Peyer's patch (tissue), 4 donors: ENCODE measurements at regions not wholly inside any gene's neighbourhood (a gene's known extent, or its start where the extent isn't known, plus 50 kb on each side); places are given as distances from the start of the nearest gene placed in this dataset.

ENCODE experiments used
- POLR2A ChIP-seq, 2 donors: fragments of 450-650 bp; IDR thresholded peaks; one replicate each; pipeline ENCODE4 v1.5.1; 2017; ENCODE audit warnings: antibody characterized with exemption in 2 of 2, mild to moderate bottlenecking in 2 of 2, moderate library complexity in 2 of 2
- TF ChIP-seq, protein P1 (sequence below), 6 experiments: fragments of 450-650 bp in 4 of 6; fragments of 200-600 bp in 2 of 6; sonication (generic) in 1 of 6; IDR thresholded peaks; one replicate each; pipeline ENCODE4 v1.5.1; 2017 to 2019; ENCODE audit warnings: antibody characterized with exemption in 6 of 6, mild to moderate bottlenecking in 3 of 6, moderate library complexity in 1 of 6

GRCh38 chr11:103651341-103651998 lies 385.0 kb upstream of the DDI1 start:
- TF ChIP-seq, protein P1, sequence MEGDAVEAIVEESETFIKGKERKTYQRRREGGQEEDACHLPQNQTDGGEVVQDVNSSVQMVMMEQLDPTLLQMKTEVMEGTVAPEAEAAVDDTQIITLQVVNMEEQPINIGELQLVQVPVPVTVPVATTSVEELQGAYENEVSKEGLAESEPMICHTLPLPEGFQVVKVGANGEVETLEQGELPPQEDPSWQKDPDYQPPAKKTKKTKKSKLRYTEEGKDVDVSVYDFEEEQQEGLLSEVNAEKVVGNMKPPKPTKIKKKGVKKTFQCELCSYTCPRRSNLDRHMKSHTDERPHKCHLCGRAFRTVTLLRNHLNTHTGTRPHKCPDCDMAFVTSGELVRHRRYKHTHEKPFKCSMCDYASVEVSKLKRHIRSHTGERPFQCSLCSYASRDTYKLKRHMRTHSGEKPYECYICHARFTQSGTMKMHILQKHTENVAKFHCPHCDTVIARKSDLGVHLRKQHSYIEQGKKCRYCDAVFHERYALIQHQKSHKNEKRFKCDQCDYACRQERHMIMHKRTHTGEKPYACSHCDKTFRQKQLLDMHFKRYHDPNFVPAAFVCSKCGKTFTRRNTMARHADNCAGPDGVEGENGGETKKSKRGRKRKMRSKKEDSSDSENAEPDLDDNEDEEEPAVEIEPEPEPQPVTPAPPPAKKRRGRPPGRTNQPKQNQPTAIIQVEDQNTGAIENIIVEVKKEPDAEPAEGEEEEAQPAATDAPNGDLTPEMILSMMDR (IDR thresholded peaks at IDR 0.05): no peak
- no peak for TF ChIP-seq POLR2A (IDR thresholded peaks at IDR 0.05)
